Right renal cortex interstitium (tissue), 3 donors: ENCODE measurements at regions not wholly inside any gene's neighbourhood (a gene's known extent, or its start where the extent isn't known, plus 50 kb on each side); places are given as distances from the start of the nearest gene placed in this dataset.
"Not testable (repeated sequence)": the region's sequence is repeated elsewhere in the genome, so short reads cannot be mapped to it uniquely, and the experiment has no call there.

ENCODE experiments used
- DNase-seq, 3 donors: peaks; one replicate each; pipeline ENCODE4 v3.0.0-alpha.2; 2013; ENCODE audit warnings: low read depth in 3 of 3, low spot score in 2 of 3

DNA sequence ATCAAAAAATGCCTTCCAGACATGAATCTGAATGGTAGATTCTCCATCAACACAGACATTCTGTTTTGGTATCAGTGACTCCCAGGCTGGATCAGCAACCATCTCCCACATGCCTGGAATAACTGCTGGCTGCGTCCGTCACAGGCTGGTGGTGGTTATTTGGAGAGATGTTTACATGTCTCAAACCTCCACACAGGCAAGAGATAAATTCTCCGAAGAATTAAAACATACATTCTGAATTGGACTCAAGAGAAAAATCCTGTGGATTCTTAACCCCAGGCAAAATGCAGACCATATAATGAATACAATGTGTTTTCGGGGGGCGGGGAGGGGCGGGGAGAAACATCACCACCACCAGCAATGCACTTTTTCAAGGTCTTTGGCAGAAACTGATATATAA lies 108.2 kb downstream of the THBS2 start:
- no peak for DNase-seq

DNA sequence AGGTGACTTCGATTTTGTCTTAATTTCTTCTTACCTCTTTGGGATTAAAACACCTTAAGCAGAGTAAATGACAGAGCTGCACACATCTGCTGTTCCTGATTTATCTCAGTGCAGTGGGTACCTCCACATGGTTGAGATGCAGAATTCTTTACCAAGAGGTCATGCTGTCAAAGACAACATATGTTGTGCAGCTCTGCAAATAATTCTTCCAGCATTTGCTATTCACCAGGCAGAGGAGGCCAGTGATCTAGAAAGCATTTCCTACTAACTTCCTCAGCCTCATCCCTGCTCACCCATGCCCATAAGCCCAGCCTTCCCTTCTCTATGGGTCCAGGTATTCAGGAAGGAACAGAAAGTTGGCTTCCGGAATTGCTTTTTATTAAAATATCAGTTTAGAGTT lies 109.3 kb downstream of the THBS2 start:
- no peak for DNase-seq

- no peak for DNase-seq
Observed at GRCh38 chr6:169142538-169142844, 111.2 kb downstream of the THBS2 start.

DNA sequence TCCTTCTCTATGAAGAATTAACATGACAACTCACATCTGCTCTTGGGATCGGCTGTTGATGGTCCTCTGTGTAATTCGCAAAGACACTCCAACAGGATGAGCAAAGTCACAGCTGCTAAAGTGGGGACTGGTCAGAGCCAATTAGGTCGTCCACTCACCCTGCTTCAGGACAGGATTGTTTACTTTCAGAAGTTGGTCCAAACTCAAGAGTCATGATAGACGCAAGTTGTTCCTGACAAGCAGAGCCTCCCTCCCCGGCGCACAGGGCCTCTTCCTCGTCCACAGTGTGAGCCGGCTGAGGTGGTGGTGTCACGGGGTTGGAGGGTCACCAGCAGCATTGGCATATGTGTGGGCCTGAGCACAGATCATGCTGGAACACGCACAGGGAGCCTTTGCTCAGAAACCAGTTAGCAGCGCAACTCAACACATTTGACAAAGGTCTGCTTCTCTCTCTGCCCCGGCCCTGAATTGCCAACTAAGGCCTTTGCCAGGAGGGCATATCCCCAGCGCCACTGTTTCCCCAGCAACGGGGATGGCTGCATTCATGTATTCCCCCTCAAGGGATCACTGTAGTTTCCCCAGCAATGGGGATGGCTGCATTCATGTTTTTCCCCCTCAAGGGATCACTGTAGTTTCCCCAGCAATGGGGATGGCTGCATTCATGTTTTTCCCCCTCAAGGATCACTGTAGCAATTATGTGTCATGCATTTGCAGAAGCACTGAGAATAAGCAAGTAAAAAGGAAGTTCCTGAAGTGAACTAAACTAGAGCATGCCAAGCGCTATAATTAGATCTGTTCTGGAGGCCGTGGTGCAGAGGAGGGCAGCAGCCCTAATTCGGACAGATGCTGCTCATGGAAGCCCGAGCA lies 111.7 kb downstream of the THBS2 start:
- DNase-seq, result peak; percentile 39 to 67 (median 54)

DNA sequence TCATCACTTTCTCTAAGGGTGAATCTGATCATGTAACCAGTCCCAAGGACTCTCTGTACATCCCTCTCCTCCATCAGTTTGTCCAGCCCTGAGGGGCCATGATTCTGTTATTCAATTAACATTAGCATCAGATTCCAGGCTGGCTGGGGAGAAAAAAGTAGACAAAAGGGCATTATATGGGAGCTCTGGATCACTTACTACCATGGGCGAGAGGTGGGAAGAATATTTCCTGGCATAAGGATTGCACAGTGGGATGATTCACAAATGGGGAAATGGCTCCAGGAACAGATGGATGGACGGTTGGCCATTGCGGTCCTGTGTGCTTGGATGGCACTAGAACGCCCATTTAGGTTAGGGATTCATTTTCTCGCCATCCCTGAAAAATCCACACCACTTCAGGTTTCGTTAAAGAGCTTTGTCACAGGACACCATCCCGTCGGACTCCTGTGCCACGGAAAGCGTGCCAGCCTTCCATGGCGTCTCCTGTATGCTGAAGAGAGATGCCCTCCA lies 112.6 kb downstream of the THBS2 start:
- no peak for DNase-seq

GRCh38 chr6:169139179-169139971 lies 114.3 kb downstream of the THBS2 start:
- no peak for DNase-seq

GRCh38 chr6:169132352-169132940 lies 121.2 kb downstream of the THBS2 start:
- DNase-seq, result no peak

GRCh38 chr6:169131390-169131789 lies 122.3 kb downstream of the THBS2 start:
- no peak for DNase-seq

DNA sequence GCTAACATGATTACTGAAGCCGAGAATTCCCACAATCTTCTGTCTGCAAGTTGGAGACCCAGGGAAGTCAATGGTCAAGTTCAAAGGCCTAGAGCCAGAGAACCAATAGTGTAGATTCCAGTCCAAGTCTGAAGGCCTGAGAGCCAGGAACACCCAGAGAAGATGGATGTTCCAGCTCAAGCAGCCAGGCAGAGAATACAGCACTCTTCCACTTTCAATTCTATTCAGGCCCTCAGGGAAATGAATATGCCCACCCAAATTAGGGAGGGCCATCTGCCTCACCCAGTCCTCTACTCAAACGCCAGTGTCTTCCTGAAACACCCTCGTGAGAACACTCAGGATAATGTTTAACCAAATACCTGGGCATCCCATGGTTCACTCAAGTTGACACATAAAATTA lies 123.5 kb downstream of the THBS2 start:
- no peak for DNase-seq

- no peak for DNase-seq
Observed at GRCh38 chr6:169121013-169121412, 132.6 kb downstream of the THBS2 start.

GRCh38 chr6:169119669-169120068 lies 134.0 kb downstream of the THBS2 start:
- no peak for DNase-seq

DNA sequence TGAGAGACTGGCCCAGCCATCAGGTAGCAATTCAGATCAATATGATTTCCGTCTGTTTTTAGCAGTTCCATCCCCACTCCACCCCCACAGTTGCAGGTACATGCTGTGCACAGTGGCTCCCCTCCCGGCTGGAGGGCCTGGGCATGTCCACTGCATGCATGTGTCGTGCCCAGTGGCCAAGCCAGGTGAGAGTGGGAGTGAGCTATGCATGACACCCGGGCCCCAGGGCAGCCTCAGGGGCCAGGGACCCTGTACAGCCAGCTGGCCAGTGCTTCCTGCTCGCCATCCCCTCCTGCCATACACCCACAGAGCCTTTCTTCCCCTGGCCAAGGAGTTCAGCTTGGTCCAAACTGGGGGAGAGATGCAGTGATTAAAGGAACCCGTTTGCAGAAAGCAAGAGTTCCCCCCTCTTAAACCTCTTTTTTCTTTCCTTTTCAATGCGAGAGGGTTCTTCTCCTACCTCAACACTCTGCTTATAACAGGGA lies 135.3 kb downstream of the THBS2 start:
- no peak for DNase-seq

- DNase-seq, result no peak
Observed at GRCh38 chr6:169117663-169118062, 136.0 kb downstream of the THBS2 start.

DNA sequence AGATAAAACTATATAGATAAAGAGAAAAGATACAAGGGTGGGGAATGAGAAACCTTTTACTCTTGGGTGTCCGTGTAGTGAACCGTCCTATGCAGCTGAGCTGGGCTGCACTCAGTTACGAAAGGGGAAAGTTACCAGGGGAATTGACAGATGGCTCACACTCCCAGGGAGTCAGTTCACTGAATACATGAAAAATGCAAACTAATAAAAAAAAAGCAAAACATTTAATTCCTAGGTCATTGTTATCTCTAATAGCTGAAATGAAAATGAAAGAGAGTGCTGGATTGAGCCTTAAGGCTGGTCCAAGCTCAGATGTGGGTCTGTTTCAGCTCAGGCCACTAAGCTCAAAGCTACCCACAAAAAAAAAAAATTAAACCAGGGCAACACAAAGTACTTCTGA lies 138.0 kb downstream of the THBS2 start:
- DNase-seq, result no peak

GRCh38 chr6:169114632-169115031 lies 139.0 kb downstream of the THBS2 start:
- DNase-seq, result not testable (repeated sequence)

DNA sequence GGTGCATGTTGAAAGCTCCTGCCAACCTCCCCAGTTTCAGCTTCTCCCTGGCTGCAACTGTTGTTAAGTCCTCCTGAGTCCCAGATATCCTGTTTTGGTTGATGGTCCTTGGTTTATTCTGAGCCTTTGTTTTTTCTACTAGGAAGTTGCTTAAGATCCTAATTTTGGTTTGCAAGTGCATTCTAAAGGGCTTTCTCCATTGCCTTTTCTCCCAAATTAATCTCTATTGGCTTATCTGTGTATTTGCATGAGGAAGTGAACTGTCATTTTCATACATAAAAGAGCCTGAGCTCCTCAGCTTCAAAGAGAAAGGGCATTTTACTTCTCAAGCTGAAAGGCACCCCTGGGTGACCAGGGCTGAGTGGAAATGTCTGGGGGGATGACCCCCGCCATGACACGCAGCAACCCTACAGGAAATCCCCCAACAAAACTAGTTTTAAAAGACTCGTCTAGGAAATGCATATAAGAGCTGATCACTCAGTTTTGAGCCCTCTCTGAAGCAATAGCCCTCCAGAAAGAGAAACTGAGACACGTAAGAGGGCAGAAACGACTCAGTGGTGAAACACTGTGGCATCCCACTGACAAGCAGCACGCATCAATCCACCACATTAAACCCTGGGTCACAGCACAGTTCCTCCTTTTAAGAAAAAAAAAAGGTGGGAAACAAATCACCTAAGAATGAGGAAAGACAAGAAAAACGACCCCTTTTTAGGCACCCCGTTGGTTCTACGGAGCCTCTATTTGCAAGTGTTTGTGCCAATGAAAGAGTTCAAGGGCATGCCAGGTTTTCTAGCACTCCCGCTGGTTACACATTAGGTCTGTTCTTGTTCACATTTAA lies 140.9 kb downstream of the THBS2 start:
- DNase-seq, result no peak

GRCh38 chr6:169111203-169111602 lies 142.4 kb downstream of the THBS2 start:
- no peak for DNase-seq

DNA sequence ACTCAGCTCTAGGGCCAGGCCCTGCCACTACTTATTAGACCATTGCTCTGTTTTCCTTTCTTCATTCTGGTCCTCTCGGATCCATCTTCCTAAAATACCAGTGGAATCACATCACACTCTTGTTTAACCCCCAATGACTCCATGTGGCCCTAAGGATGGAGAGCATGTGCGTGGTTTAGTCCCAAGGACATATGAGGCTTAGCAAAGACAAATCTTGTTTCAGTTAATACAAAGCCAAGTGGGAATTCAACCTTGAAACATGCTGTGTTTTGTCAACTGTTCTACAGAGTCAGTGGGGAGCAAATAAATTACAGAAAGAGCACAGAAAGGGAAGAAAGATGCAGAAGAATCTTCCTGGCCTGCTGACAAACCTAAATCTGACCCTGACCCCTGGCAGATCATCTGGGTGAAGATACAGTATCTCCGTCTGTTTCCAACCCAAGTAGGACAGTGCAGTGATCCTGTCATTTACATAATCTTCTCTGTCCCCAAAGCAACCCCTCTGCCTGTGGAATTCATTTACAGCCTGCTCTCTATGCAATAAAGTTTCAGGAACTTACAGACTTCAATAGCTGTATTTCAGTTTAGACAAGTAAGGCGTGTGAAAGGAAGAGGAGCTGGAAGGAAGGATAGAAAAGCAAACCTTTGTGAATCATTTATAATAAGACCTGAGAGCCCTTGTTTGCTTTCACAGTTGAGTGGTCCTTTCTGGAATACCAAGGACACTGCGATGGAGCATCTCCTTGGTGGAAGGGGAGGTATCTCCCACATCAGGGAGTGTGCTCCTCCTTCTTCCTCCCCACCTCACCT lies 144.0 kb downstream of the THBS2 start:
- DNase-seq, result no peak

GRCh38 chr6:169108753-169109152 lies 144.9 kb downstream of the THBS2 start:
- no peak for DNase-seq

DNA sequence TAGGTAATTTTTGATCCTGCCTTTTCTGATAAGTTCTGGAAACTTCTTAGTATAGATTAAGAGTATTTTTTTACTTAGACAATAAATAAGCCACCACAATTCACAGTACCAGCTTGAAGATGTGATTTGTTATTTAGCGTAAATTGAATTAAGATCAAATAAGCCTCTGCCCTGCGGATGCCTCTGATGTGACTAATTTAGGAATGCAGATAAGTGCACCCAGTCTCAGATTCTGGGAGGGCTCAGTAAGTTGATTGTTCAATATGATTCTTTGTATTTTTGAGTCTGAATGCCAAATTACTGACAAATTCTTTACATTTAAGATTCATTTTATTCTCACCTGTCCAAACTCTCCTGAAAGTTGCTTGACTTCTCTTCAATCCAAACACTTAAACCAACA lies 147.5 kb downstream of the THBS2 start:
- no peak for DNase-seq
